BLaER1 treated with 17β-estradiol and CSF1 and Interleukin-3, amounts not matched to agents 10 nM and 100 nM (cell line): ENCODE measurements at regions not wholly inside any gene's neighbourhood (a gene's known extent, or its start where the extent isn't known, plus 50 kb on each side); places are given as distances from the start of the nearest gene placed in this dataset.
A peak's percentile ranks its signal among the peaks of the same experiment; 100 is the strongest.

Experiments
- H3K27ac ChIP-seq, 11 experiments: shearing (Covaris generic); formaldehyde crosslinking; 2 replicates each; pipeline ENCODE4 v1.8.1; 2022
- H3K27me3 ChIP-seq, 11 experiments: shearing (Covaris generic); formaldehyde crosslinking; 2 replicates each; pipeline ENCODE4 v1.8.1; 2022
- H3K36me3 ChIP-seq, 11 experiments: shearing (Covaris generic); formaldehyde crosslinking; 2 replicates each; pipeline ENCODE4 v1.8.1; 2022
- H3K4me1 ChIP-seq, 10 experiments: shearing (Covaris generic); formaldehyde crosslinking; 2 replicates each; pipeline ENCODE4 v1.8.1; 2022
- H3K4me2 ChIP-seq, 11 experiments: shearing (Covaris generic); formaldehyde crosslinking; 2 replicates each; pipeline ENCODE4 v1.8.1; 2022
- H3K4me3 ChIP-seq, 10 experiments: shearing (Covaris generic); formaldehyde crosslinking; 2 replicates each; pipeline ENCODE4 v1.8.1; 2022
- H3K9ac ChIP-seq, 11 experiments: shearing (Covaris generic); formaldehyde crosslinking; 2 replicates each; pipeline ENCODE4 v1.8.1; 2022
- H3K9me3 ChIP-seq, 11 experiments: shearing (Covaris generic); formaldehyde crosslinking; replicated peaks in 1 of 11; 2 replicates each; pipeline ENCODE4 v1.8.1; 2022
- H4K20me1 ChIP-seq, 11 experiments: shearing (Covaris generic); formaldehyde crosslinking; 2 replicates each; pipeline ENCODE4 v1.8.1; 2022
- Cebpa-rat ChIP-seq, 11 experiments: shearing (Covaris generic); IDR thresholded peaks; 2 replicates each; pipeline ENCODE4 v1.8.1; 2022

- peak overlapping the region in 9 of 11 experiments; percentile 45 to 83 (median 75); a peak in 16 of 22 replicates for H3K9ac ChIP-seq
- H3K27ac ChIP-seq, result peak overlapping the region in 10 of 11 experiments; percentile 14 to 97 (median 86); a peak in 19 of 22 replicates
- H3K4me1 ChIP-seq, result peaks cover 0 to 79% (median 54%) of the 10 kb centered on the region in 10 experiments; a peak in 17 of 20 replicates
- H3K4me2 ChIP-seq, result peak overlapping the region in 10 of 11 experiments; percentile 30 to 88 (median 71); a peak in 19 of 22 replicates
- H3K9me3 ChIP-seq, result peaks cover 9 to 40% (median 14%) of the 10 kb centered on the region in 11 experiments; a peak in 19 of 22 replicates
- peak overlapping the region in 3 of 10 experiments; percentile 8 to 23 (median 9); a peak in 1 of 20 replicates for H3K4me3 ChIP-seq
- no peak for TF ChIP-seq Cebpa-rat (IDR thresholded peaks at IDR 0.05)
- H3K27me3 ChIP-seq, result no peaks in the 10 kb centered on the region
- no peaks in the 10 kb centered on the region for H4K20me1 ChIP-seq
- H3K36me3 ChIP-seq, result 0 out of 22 replicates have a peak, but pooled peaks cover 0 to 5% (median 0%) of the 10 kb centered on the region in 11 experiments
These were observed 307.7 kb upstream of the TLE4 start for GRCh38 chr9:79264041-79264440.

- Histone ChIP-seq H3K27me3 (no peaks in the 10 kb centered on the region), H3K9me3 (peaks cover 9 to 40% (median 14%) of the 10 kb centered on the region in 11 experiments; a peak in 19 of 22 replicates), H3K4me1 (peaks cover 0 to 72% (median 48%) of the 10 kb centered on the region in 10 experiments; a peak in 17 of 20 replicates), H3K4me2 (peak overlapping the region; percentile 10 to 88 (median 70); a peak in 20 of 22 replicates), H3K9ac (peak overlapping the region in 9 of 11 experiments; percentile 45 to 83 (median 75); a peak in 17 of 22 replicates), H3K27ac (peak overlapping the region in 10 of 11 experiments; percentile 14 to 97 (median 86); a peak in 19 of 22 replicates), H4K20me1 (no peaks in the 10 kb centered on the region), H3K4me3 (peak overlapping the region in 6 of 10 experiments; percentile 9 to 61 (median 27); a peak in 8 of 20 replicates), H3K36me3 (0 out of 22 replicates have a peak, but pooled peaks cover 0 to 5% (median 0%) of the 10 kb centered on the region in 11 experiments)
- TF ChIP-seq Cebpa-rat (IDR thresholded peaks at IDR 0.05), result peak in 10 of 11 experiments; percentile 15 to 97 (median 84); a peak in 18 of 22 replicates
These were observed 307.0 kb upstream of the TLE4 start for GRCh38 chr9:79264511-79265355.

- Histone ChIP-seq H3K4me2 (peak overlapping the region in 5 of 11 experiments; percentile 70 to 88 (median 80); a peak in 8 of 22 replicates), H3K27ac (peak overlapping the region in 8 of 11 experiments; percentile 75 to 97 (median 90); a peak in 14 of 22 replicates), H3K4me1 (peaks cover 0 to 52% (median 35%) of the 10 kb centered on the region in 10 experiments; a peak in 17 of 20 replicates), H3K4me3 (no peak overlapping the region; a peak in 1 of 20 replicates), H3K27me3 (no peaks in the 10 kb centered on the region), H3K9ac (no peak overlapping the region), H3K9me3 (peaks cover 9 to 23% (median 12%) of the 10 kb centered on the region in 11 experiments; a peak in 19 of 22 replicates), H4K20me1 (no peaks in the 10 kb centered on the region), H3K36me3 (0 out of 22 replicates have a peak, but pooled peaks cover 0 to 5% (median 0%) of the 10 kb centered on the region in 11 experiments)
- TF ChIP-seq Cebpa-rat (IDR thresholded peaks at IDR 0.05), result no peak
These were observed 304.8 kb upstream of the TLE4 start for GRCh38 chr9:79266986-79267385.

GRCh38 chr9:79268806-79269205, 303.0 kb upstream of the TLE4 start:
- Histone ChIP-seq H3K36me3 (0 out of 22 replicates have a peak, but pooled peaks cover 0 to 5% (median 0%) of the 10 kb centered on the region in 11 experiments), H3K27ac (0 out of 22 replicates have a peak overlapping the region, but pooled peaks of 2 of the 11 experiments have one; percentile 12 to 31), H3K9me3 (peaks cover 0 to 10% (median 0%) of the 10 kb centered on the region in 11 experiments; a peak in 2 of 22 replicates), H3K4me3 (no peak overlapping the region), H3K4me1 (peaks cover 0 to 37% (median 28%) of the 10 kb centered on the region in 10 experiments; a peak in 17 of 20 replicates), H4K20me1 (no peaks in the 10 kb centered on the region), H3K4me2 (no peak overlapping the region), H3K27me3 (no peaks in the 10 kb centered on the region), H3K9ac (no peak overlapping the region)
- TF ChIP-seq Cebpa-rat (IDR thresholded peaks at IDR 0.05), result no peak

GRCh38 chr9:79273311-79273710, 298.5 kb upstream of the TLE4 start:
- no peaks in the 10 kb centered on the region for H3K36me3 ChIP-seq

GRCh38 chr9:79279356-79279755, 292.4 kb upstream of the TLE4 start:
- H3K27me3 ChIP-seq, result no peaks in the 10 kb centered on the region
- no peak for TF ChIP-seq Cebpa-rat (IDR thresholded peaks at IDR 0.05)
- H3K4me3 ChIP-seq, result no peak overlapping the region
- no peaks in the 10 kb centered on the region for H3K36me3 ChIP-seq
- H3K4me1 ChIP-seq, result no peaks in the 10 kb centered on the region
- H3K9ac ChIP-seq, result no peak overlapping the region
- H3K4me2 ChIP-seq, result no peak overlapping the region
- H3K27ac ChIP-seq, result no peak overlapping the region
- peaks cover 0 to 13% (median 0%) of the 10 kb centered on the region in 11 experiments; a peak in 2 of 22 replicates for H3K9me3 ChIP-seq
- no peaks in the 10 kb centered on the region for H4K20me1 ChIP-seq

More at GRCh38 chr9:79273311-79273710, 298.5 kb upstream of the TLE4 start:
- no peaks in the 10 kb centered on the region for H3K27me3 ChIP-seq
- no peak overlapping the region; a peak in 1 of 22 replicates for H3K27ac ChIP-seq
- TF ChIP-seq Cebpa-rat (IDR thresholded peaks at IDR 0.05), result no peak
- H3K4me1 ChIP-seq, result no peaks in the 10 kb centered on the region
- no peak overlapping the region for H3K4me3 ChIP-seq
- H3K4me2 ChIP-seq, result no peak overlapping the region
- peaks cover 0 to 8% (median 0%) of the 10 kb centered on the region in 11 experiments; a peak in 2 of 22 replicates for H3K9me3 ChIP-seq
- no peaks in the 10 kb centered on the region for H4K20me1 ChIP-seq
- H3K9ac ChIP-seq, result no peak overlapping the region

- TF ChIP-seq Cebpa-rat (IDR thresholded peaks at IDR 0.05), result no peak
- Histone ChIP-seq H3K27ac (no peak overlapping the region), H3K27me3 (no peaks in the 10 kb centered on the region), H3K4me1 (no peaks in the 10 kb centered on the region), H3K9ac (no peak overlapping the region), H4K20me1 (no peaks in the 10 kb centered on the region), H3K4me2 (no peak overlapping the region), H3K36me3 (no peaks in the 10 kb centered on the region), H3K4me3 (no peak overlapping the region), H3K9me3 (peaks cover 0 to 13% (median 0%) of the 10 kb centered on the region in 11 experiments; a peak in 2 of 22 replicates)
These were observed 291.1 kb upstream of the TLE4 start for GRCh38 chr9:79280691-79281090.

- Histone ChIP-seq H3K27ac (no peak overlapping the region), H3K4me1 (no peaks in the 10 kb centered on the region), H4K20me1 (no peaks in the 10 kb centered on the region), H3K9me3 (0 out of 22 replicates have a peak, but pooled peaks cover 0 to 5% (median 0%) of the 10 kb centered on the region in 11 experiments), H3K36me3 (no peaks in the 10 kb centered on the region), H3K4me2 (no peak overlapping the region), H3K9ac (no peak overlapping the region), H3K27me3 (no peaks in the 10 kb centered on the region), H3K4me3 (no peak overlapping the region)
- no peak for TF ChIP-seq Cebpa-rat (IDR thresholded peaks at IDR 0.05)
These were observed 287.7 kb upstream of the TLE4 start for GRCh38 chr9:79284081-79284480.
